ENCODE measurements at regions not wholly inside any gene's neighbourhood (a gene's known extent, or its start where the extent isn't known, plus 50 kb on each side); places are given as distances from the start of the nearest gene placed in this dataset.

DNA sequence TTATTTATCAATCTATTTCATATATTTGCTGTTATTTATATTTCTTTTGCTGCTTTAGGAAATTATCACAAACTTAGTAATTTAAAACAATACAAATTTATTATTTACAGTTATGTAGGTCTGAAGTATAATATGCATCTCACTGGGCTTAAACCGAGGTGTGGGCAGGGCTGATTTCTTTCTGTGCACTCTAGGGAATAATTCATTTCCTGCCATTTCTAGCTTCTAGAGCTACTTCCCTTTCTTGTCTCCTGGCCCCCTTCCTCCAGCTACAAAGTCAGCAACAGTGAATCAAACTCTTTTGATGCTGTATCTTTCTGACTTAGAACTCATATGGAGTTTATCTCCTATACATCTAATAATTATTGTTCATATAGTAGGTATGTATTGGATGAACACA is 303.5 kb upstream of the ARSJ start:
- no peak overlapping the region for H3K4me3 ChIP-seq (ENCODE audit: control insufficient read depth, low read depth, low read length)
- no peak for DNase-seq (ENCODE audit: low read depth)
- TF ChIP-seq, protein P1, sequence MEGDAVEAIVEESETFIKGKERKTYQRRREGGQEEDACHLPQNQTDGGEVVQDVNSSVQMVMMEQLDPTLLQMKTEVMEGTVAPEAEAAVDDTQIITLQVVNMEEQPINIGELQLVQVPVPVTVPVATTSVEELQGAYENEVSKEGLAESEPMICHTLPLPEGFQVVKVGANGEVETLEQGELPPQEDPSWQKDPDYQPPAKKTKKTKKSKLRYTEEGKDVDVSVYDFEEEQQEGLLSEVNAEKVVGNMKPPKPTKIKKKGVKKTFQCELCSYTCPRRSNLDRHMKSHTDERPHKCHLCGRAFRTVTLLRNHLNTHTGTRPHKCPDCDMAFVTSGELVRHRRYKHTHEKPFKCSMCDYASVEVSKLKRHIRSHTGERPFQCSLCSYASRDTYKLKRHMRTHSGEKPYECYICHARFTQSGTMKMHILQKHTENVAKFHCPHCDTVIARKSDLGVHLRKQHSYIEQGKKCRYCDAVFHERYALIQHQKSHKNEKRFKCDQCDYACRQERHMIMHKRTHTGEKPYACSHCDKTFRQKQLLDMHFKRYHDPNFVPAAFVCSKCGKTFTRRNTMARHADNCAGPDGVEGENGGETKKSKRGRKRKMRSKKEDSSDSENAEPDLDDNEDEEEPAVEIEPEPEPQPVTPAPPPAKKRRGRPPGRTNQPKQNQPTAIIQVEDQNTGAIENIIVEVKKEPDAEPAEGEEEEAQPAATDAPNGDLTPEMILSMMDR (conservative IDR thresholded peaks at IDR 0.05; ENCODE audit: control insufficient read depth, insufficient read depth, low read depth, low read length), result no peak

DNA sequence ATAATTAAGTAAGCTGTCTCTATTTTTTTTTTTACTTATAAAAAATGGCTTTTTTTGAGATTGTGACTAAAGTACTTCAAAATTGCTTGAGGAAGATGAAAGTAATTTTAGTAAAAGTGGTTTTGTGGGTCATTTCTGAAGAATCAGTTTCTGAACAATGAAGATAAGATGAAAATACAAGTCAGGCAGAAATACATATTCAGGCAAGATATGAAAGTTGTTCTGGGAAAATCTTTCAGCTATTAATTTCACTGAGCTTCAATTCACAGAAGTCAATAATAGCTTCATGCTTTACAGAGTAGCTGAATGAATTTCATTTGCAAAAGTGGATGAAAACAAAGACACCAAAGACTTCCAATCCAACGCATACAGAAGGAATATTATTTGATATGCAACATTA is 305.2 kb upstream of the ARSJ start:
- DNase-seq (ENCODE audit: low read depth), result no peak
- TF ChIP-seq, protein P1 (conservative IDR thresholded peaks at IDR 0.05; ENCODE audit: control insufficient read depth, insufficient read depth, low read depth, low read length), result no peak
- no peak overlapping the region for H3K4me3 ChIP-seq (ENCODE audit: control insufficient read depth, low read depth, low read length)

DNA sequence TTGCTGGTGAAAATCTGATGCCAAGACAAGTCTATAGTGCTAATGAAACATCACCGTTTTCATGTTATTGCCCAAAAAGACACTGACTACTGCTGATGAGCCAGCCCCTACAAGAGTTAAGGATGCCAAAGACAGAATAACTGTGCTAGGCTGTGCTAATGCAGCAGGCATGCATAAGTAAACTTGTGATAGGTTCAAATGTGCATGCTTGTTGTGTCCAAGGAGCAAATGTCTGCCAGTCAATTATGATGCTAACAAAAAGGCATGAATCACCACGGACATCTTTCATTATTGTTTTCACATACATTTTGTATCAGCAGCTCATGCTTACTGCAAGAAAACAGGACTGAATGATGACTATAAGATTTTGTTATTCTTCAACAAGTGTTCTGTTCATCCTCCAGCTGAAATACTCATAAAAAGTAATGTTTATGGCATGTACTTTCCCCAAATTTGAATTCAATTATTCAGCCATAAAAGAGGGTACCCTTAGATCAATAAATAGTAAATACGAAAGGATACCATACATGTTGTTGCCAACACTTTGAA is 306.9 kb upstream of the ARSJ start:
- no peak overlapping the region for H3K4me3 ChIP-seq (ENCODE audit: control insufficient read depth, low read depth, low read length)
- TF ChIP-seq, protein P1 (conservative IDR thresholded peaks at IDR 0.05; ENCODE audit: control insufficient read depth, insufficient read depth, low read depth, low read length), result no peak
- peak; percentile 20 for DNase-seq (ENCODE audit: low read depth)

DNA sequence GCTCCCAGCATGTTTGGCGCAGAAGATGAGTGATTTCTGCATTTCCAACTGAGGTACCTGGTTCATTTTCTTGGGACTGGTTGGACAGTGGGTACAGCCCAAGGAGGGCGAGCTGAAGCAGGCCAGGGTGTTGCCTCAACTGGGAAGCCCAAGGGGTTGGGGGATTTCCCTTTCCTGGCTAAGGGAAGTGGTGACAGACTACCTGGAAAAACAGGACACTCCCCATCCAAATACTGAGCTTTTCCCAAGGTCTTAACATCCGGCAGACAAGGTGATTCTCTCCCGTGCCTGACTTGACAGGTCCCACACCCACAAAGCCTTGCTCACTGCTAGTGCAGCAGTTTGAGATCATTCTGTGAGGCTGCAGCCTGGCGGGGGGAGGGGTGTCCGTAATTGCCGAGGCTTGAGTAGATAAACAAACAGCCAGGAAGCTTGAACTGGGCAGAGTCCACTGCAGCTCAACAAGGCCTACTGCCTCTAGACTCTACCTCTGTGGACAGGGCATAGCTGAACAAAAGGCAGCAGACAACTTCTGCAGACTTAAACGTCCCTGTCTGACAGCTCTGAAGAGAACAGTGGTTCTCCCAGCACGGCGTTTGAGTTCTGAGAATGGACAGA is 307.7 kb upstream of the ARSJ start:
- H3K4me3 ChIP-seq (ENCODE audit: control insufficient read depth, low read depth, low read length), result no peak overlapping the region
- TF ChIP-seq, protein P1 (conservative IDR thresholded peaks at IDR 0.05; ENCODE audit: control insufficient read depth, insufficient read depth, low read depth, low read length), result no peak
- no peak for DNase-seq (ENCODE audit: low read depth)

DNA sequence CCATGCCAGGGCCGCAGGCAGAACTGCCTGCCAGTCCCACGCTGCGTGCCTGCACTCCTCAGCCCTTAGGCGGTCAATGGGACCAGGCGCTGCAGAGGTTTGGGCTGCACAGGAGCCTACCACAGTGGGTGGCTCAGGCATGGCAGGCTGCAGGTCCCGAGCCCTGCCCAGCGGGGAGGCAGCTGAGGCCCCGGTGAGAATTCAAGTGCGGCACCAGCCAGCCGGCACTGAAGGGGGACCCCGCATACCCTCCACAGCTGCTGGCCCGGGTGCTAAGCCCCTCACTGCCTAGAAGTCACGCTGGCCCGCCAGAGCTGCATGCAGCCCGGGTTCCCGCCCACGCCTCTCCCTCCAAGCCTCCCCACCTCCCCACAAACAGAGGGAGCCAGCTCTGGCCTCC is 302.5 kb upstream of the UGT8 start:
- TF ChIP-seq, protein P1 (conservative IDR thresholded peaks at IDR 0.05; ENCODE audit: control insufficient read depth, insufficient read depth, low read depth, low read length), result no peak
- DNase-seq (ENCODE audit: low read depth), result no peak
- H3K4me3 ChIP-seq (ENCODE audit: control insufficient read depth, low read depth, low read length), result no peak overlapping the region

DNA sequence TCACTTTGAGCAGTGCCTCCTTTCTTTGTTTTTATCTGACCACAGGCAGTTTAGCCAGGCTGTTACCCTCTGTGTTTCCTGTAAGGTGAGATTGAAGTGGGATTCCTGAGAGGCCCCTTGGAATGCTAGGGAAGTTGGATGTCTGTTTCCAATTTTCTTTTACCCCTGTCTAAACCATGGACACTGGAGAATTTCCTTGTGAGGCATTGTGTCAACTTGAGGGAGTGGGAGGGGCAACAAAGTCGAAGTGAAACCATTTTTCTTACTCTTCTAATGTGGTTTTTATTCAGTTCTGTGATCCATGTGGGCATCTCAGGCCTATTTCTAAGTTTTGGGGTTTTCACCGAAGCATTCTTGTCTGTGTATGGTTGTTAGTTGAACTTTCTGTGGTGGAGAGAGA is 296.1 kb upstream of the UGT8 start:
- no peak for DNase-seq (ENCODE audit: low read depth)
- TF ChIP-seq, protein P1 (conservative IDR thresholded peaks at IDR 0.05; ENCODE audit: control insufficient read depth, insufficient read depth, low read depth, low read length), result no peak
- no peak overlapping the region for H3K4me3 ChIP-seq (ENCODE audit: control insufficient read depth, low read depth, low read length)

All from fibroblast of mammary gland (primary cell).